Activated CD4-positive, alpha-beta T cell treated with anti-CD3 and anti-CD28 coated beads, Interleukin-2, amount 10 ng/mL, durations not matched to agents 7 days and 5 days (primary cell): ENCODE measurements at regions not wholly inside any gene's neighbourhood (a gene's known extent, or its start where the extent isn't known, plus 50 kb on each side); places are given as distances from the start of the nearest gene placed in this dataset.

ENCODE experiments used
- CTCF ChIA-PET: fragments of 350-600 bp; sonication (Branson Sonifier 250); formaldehyde crosslinking; loops from one replicate; lab custom pipeline; 2021; ENCODE audit warnings: antibody characterized with exemption; lab: Charles Lee
- POLR2A ChIA-PET: fragments of 350-600 bp; sonication (Branson Sonifier 250); formaldehyde crosslinking; loops from one replicate; lab custom pipeline; 2021; ENCODE audit warnings: antibody characterized with exemption; lab: Charles Lee
- DNase-seq: peaks from one replicate; pipeline ENCODE4 v3.0.0-alpha.2; 2020
- H3K27ac Mint-ChIP-seq: one replicate; pipeline ENCODE4 v1.8.0; 2021; ENCODE audit warnings: mild to moderate bottlenecking, moderate library complexity, mixed read lengths
- H3K27me3 Mint-ChIP-seq: one replicate; pipeline ENCODE4 v1.8.0; 2021; ENCODE audit warnings: mixed read lengths
- H3K36me3 Mint-ChIP-seq: one replicate; pipeline ENCODE4 v1.8.0; 2021; ENCODE audit warnings: low read depth, mixed read lengths
- H3K4me1 Mint-ChIP-seq: one replicate; pipeline ENCODE4 v1.8.0; 2021; ENCODE audit warnings: mixed read lengths
- H3K4me3 Mint-ChIP-seq: one replicate; pipeline ENCODE4 v1.8.0; 2021; ENCODE audit warnings: mild to moderate bottlenecking, moderate library complexity, mixed read lengths
- H3K9me3 Mint-ChIP-seq: one replicate; pipeline ENCODE4 v1.8.0; 2021; ENCODE audit warnings: mixed read lengths

- DNase-seq: no peak
- ChIA-PET CTCF (no interaction called here), POLR2A (no interaction called here)
- Mint-ChIP-seq H3K4me3 (no peak overlapping the region), H3K9me3 (peaks cover 1% of the 10 kb centered on the region), H3K4me1 (no peaks in the 10 kb centered on the region), H3K36me3 (no peaks in the 10 kb centered on the region), H3K27ac (no peak overlapping the region), H3K27me3 (no peaks in the 10 kb centered on the region)
Measured at GRCh38 chr18:39365836-39366485, 1800.4 kb upstream of the CELF4 start.

GRCh38 chr18:39360072-39360471 is 1794.5 kb upstream of the CELF4 start:
- H3K4me3 Mint-ChIP-seq: no peak overlapping the region
- no peaks in the 10 kb centered on the region for H3K27me3 Mint-ChIP-seq
- no peak overlapping the region for H3K27ac Mint-ChIP-seq
- no peaks in the 10 kb centered on the region for H3K4me1 Mint-ChIP-seq
- ChIA-PET CTCF (no interaction called here), POLR2A (no interaction called here)
- no peak for DNase-seq
- no peaks in the 10 kb centered on the region for H3K36me3 Mint-ChIP-seq
- H3K9me3 Mint-ChIP-seq: no peaks in the 10 kb centered on the region

GRCh38 chr18:39359636-39360035 is 1794.0 kb upstream of the CELF4 start:
- H3K27me3 Mint-ChIP-seq: no peaks in the 10 kb centered on the region
- no peak overlapping the region for H3K4me3 Mint-ChIP-seq
- ChIA-PET CTCF (no interaction called here), POLR2A (no interaction called here)
- H3K9me3 Mint-ChIP-seq: no peaks in the 10 kb centered on the region
- DNase-seq: no peak
- H3K36me3 Mint-ChIP-seq: no peaks in the 10 kb centered on the region
- no peaks in the 10 kb centered on the region for H3K4me1 Mint-ChIP-seq
- H3K27ac Mint-ChIP-seq: no peak overlapping the region

- ChIA-PET POLR2A (no interaction called here), CTCF (no interaction called here)
- H3K27ac Mint-ChIP-seq: no peak overlapping the region
- H3K9me3 Mint-ChIP-seq: peaks cover 2% of the 10 kb centered on the region
- H3K27me3 Mint-ChIP-seq: no peaks in the 10 kb centered on the region
- no peaks in the 10 kb centered on the region for H3K4me1 Mint-ChIP-seq
- DNase-seq: no peak
- no peak overlapping the region for H3K4me3 Mint-ChIP-seq
- H3K36me3 Mint-ChIP-seq: no peaks in the 10 kb centered on the region
Measured at GRCh38 chr18:39350945-39351344, 1785.3 kb upstream of the CELF4 start.

GRCh38 chr18:39349801-39350200 is 1784.2 kb upstream of the CELF4 start:
- no peaks in the 10 kb centered on the region for H3K4me1 Mint-ChIP-seq
- no peak overlapping the region for H3K4me3 Mint-ChIP-seq
- no peak overlapping the region for H3K27ac Mint-ChIP-seq
- ChIA-PET CTCF (no interaction called here), POLR2A (no interaction called here)
- DNase-seq: no peak
- H3K27me3 Mint-ChIP-seq: no peaks in the 10 kb centered on the region
- peaks cover 2% of the 10 kb centered on the region for H3K9me3 Mint-ChIP-seq
- no peaks in the 10 kb centered on the region for H3K36me3 Mint-ChIP-seq

GRCh38 chr18:39348757-39349156 is 1783.2 kb upstream of the CELF4 start:
- H3K27me3 Mint-ChIP-seq: no peaks in the 10 kb centered on the region
- POLR2A ChIA-PET: no interaction called here

GRCh38 chr18:39347701-39348100 is 1782.1 kb upstream of the CELF4 start:
- Mint-ChIP-seq H3K27ac (no peak overlapping the region), H3K4me1 (no peaks in the 10 kb centered on the region), H3K27me3 (no peaks in the 10 kb centered on the region), H3K36me3 (no peaks in the 10 kb centered on the region), H3K9me3 (peaks cover 2% of the 10 kb centered on the region), H3K4me3 (no peak overlapping the region)
- CTCF ChIA-PET: no interaction called here
- no peak for DNase-seq
- POLR2A ChIA-PET: no interaction called here

More at GRCh38 chr18:39348757-39349156, 1783.2 kb upstream of the CELF4 start:
- no peak overlapping the region for H3K27ac Mint-ChIP-seq
- no peak for DNase-seq
- CTCF ChIA-PET: no interaction called here
- no peaks in the 10 kb centered on the region for H3K4me1 Mint-ChIP-seq
- H3K9me3 Mint-ChIP-seq: peaks cover under 1% of the 10 kb centered on the region
- H3K36me3 Mint-ChIP-seq: no peaks in the 10 kb centered on the region
- H3K4me3 Mint-ChIP-seq: no peak overlapping the region

GRCh38 chr18:39346916-39347315 is 1781.3 kb upstream of the CELF4 start:
- H3K36me3 Mint-ChIP-seq: no peaks in the 10 kb centered on the region
- H3K27ac Mint-ChIP-seq: no peak overlapping the region
- ChIA-PET POLR2A (no interaction called here), CTCF (no interaction called here)
- peaks cover 2% of the 10 kb centered on the region for H3K9me3 Mint-ChIP-seq
- H3K4me1 Mint-ChIP-seq: no peaks in the 10 kb centered on the region
- no peak for DNase-seq
- no peak overlapping the region for H3K4me3 Mint-ChIP-seq
- H3K27me3 Mint-ChIP-seq: no peaks in the 10 kb centered on the region

- Mint-ChIP-seq H3K27ac (no peak overlapping the region), H3K36me3 (no peaks in the 10 kb centered on the region), H3K9me3 (peaks cover 2% of the 10 kb centered on the region), H3K4me1 (no peaks in the 10 kb centered on the region), H3K4me3 (no peak overlapping the region), H3K27me3 (no peaks in the 10 kb centered on the region)
- ChIA-PET CTCF (no interaction called here), POLR2A (no interaction called here)
- DNase-seq: no peak
Measured at GRCh38 chr18:39345321-39345720, 1779.7 kb upstream of the CELF4 start.

- H3K27ac Mint-ChIP-seq: no peak overlapping the region
- H3K9me3 Mint-ChIP-seq: peaks cover 2% of the 10 kb centered on the region
- ChIA-PET CTCF (no interaction called here), POLR2A (no interaction called here)
- H3K36me3 Mint-ChIP-seq: no peaks in the 10 kb centered on the region
- no peaks in the 10 kb centered on the region for H3K4me1 Mint-ChIP-seq
- no peaks in the 10 kb centered on the region for H3K27me3 Mint-ChIP-seq
- H3K4me3 Mint-ChIP-seq: no peak overlapping the region
- no peak for DNase-seq
Measured at GRCh38 chr18:39344487-39344886, 1778.9 kb upstream of the CELF4 start.

- H3K27me3 Mint-ChIP-seq: no peaks in the 10 kb centered on the region
- DNase-seq: no peak
- no peak overlapping the region for H3K27ac Mint-ChIP-seq
- no peak overlapping the region for H3K4me3 Mint-ChIP-seq
- peaks cover 2% of the 10 kb centered on the region for H3K9me3 Mint-ChIP-seq
- H3K36me3 Mint-ChIP-seq: no peaks in the 10 kb centered on the region
- no peaks in the 10 kb centered on the region for H3K4me1 Mint-ChIP-seq
- ChIA-PET POLR2A (no interaction called here), CTCF (no interaction called here)
Measured at GRCh38 chr18:39341129-39341528, 1775.5 kb upstream of the CELF4 start.

- ChIA-PET POLR2A (no interaction called here), CTCF (no interaction called here)
- H3K27ac Mint-ChIP-seq: no peak overlapping the region
- H3K36me3 Mint-ChIP-seq: no peaks in the 10 kb centered on the region
- no peaks in the 10 kb centered on the region for H3K27me3 Mint-ChIP-seq
- H3K9me3 Mint-ChIP-seq: peaks cover 2% of the 10 kb centered on the region
- H3K4me3 Mint-ChIP-seq: no peak overlapping the region
- no peak for DNase-seq
- no peaks in the 10 kb centered on the region for H3K4me1 Mint-ChIP-seq
Measured at GRCh38 chr18:39340418-39340817, 1774.8 kb upstream of the CELF4 start.

GRCh38 chr18:39329496-39330275 is 1764.1 kb upstream of the CELF4 start:
- H3K9me3 Mint-ChIP-seq: peaks cover 3% of the 10 kb centered on the region
- no peaks in the 10 kb centered on the region for H3K4me1 Mint-ChIP-seq
- H3K36me3 Mint-ChIP-seq: no peaks in the 10 kb centered on the region
- H3K27me3 Mint-ChIP-seq: no peaks in the 10 kb centered on the region
- H3K27ac Mint-ChIP-seq: no peak overlapping the region
- ChIA-PET POLR2A (no interaction called here), CTCF (no interaction called here)
- no peak overlapping the region for H3K4me3 Mint-ChIP-seq
- no peak for DNase-seq

GRCh38 chr18:39326772-39327171 is 1761.2 kb upstream of the CELF4 start:
- H3K27me3 Mint-ChIP-seq: no peaks in the 10 kb centered on the region
- no peaks in the 10 kb centered on the region for H3K4me1 Mint-ChIP-seq
- H3K9me3 Mint-ChIP-seq: peaks cover 3% of the 10 kb centered on the region
- no peak overlapping the region for H3K27ac Mint-ChIP-seq
- POLR2A ChIA-PET: no interaction called here
- no peaks in the 10 kb centered on the region for H3K36me3 Mint-ChIP-seq
- H3K4me3 Mint-ChIP-seq: no peak overlapping the region
- CTCF ChIA-PET: no interaction called here
- no peak for DNase-seq
